CD4-positive, alpha-beta memory T cell (primary cell): ENCODE measurements at regions not wholly inside any gene's neighbourhood (a gene's known extent, or its start where the extent isn't known, plus 50 kb on each side); places are given as distances from the start of the nearest gene placed in this dataset.
"Not testable (repeated sequence)": the region's sequence is repeated elsewhere in the genome, so short reads cannot be mapped to it uniquely, and the experiment has no call there.

Source experiments
- CTCF ChIA-PET: fragments of 350-600 bp; sonication (Branson Sonifier 250); formaldehyde crosslinking; loops from one replicate; lab custom pipeline; 2021; ENCODE audit warnings: inconsistent platforms; ENCODE audit not compliant: partially characterized antibody; lab: Charles Lee
- POLR2A ChIA-PET: fragments of 350-600 bp; sonication (Branson Sonifier 250); formaldehyde crosslinking; loops from one replicate; lab custom pipeline; 2021; ENCODE audit not compliant: partially characterized antibody; lab: Charles Lee
- DNase-seq, 5 donors: peaks; one replicate each; pipeline versions ENCODE4 v3.0.0 to v3.0.0-alpha.2; 2020 to 2022; ENCODE audit warnings: mixed read lengths in 1 of 5
- H3K27ac ChIP-seq: one replicate; pipeline ENCODE4 v1.7.0; 2013; ENCODE audit warnings: low read depth, low read length
- H3K27me3 ChIP-seq: 2 replicates; pipeline ENCODE4 v1.7.0; 2013; ENCODE audit warnings: mild to moderate bottlenecking, low read length, moderate library complexity; ENCODE audit not compliant: insufficient read depth
- H3K36me3 ChIP-seq: 2 replicates; pipeline ENCODE4 v1.7.0; 2013; ENCODE audit warnings: mild to moderate bottlenecking, low read length, moderate library complexity; ENCODE audit not compliant: insufficient read depth
- H3K4me1 ChIP-seq: 2 replicates; pipeline ENCODE4 v1.7.0; 2013; ENCODE audit warnings: mild to moderate bottlenecking, low read length, moderate library complexity; ENCODE audit not compliant: insufficient read depth
- H3K4me3 ChIP-seq, 2 donors: one replicate each; pipeline ENCODE4 v1.7.0; 2013; ENCODE audit warnings: low read length in 2 of 2, mild to moderate bottlenecking in 1 of 2
- H3K9me3 ChIP-seq, 2 donors: one replicate each; pipeline ENCODE4 v1.7.0; 2013; ENCODE audit warnings: low read length in 2 of 2, control low read depth in 1 of 2; ENCODE audit not compliant: control insufficient read depth in 1 of 2
- H3K27ac Mint-ChIP-seq, 7 donors: one replicate each; pipeline ENCODE4 v1.8.0; 2020 to 2021; ENCODE audit warnings: mixed read lengths in 7 of 7, mild to moderate bottlenecking in 6 of 7, inconsistent platforms in 3 of 7, moderate library complexity in 3 of 7
- H3K27me3 Mint-ChIP-seq, 2 donors: one replicate each; pipeline ENCODE4 v1.8.0; 2020 to 2021; ENCODE audit warnings: mixed read lengths in 2 of 2
- H3K36me3 Mint-ChIP-seq, 2 donors: one replicate each; pipeline ENCODE4 v1.8.0; 2020 to 2021; ENCODE audit warnings: mixed read lengths in 2 of 2, inconsistent platforms in 1 of 2, mild to moderate bottlenecking in 1 of 2
- H3K4me1 Mint-ChIP-seq, 4 donors: one replicate each; pipeline ENCODE4 v1.8.0; 2020 to 2021; ENCODE audit warnings: mixed read lengths in 4 of 4, mild to moderate bottlenecking in 1 of 4
- H3K4me3 Mint-ChIP-seq, 8 donors: one replicate each; pipeline ENCODE4 v1.8.0; 2020 to 2021; ENCODE audit warnings: mixed read lengths in 8 of 8, mild to moderate bottlenecking in 7 of 8, moderate library complexity in 6 of 8, inconsistent platforms in 3 of 8
- H3K9me3 Mint-ChIP-seq, 8 donors: one replicate each; pipeline ENCODE4 v1.8.0; 2020 to 2021; ENCODE audit warnings: mixed read lengths in 8 of 8, mild to moderate bottlenecking in 5 of 8, inconsistent platforms in 3 of 8, moderate library complexity in 1 of 8
- intact Hi-C: fragments of 100-400 bp; cut with micrococcal nuclease; formaldehyde crosslinking; loops from one replicate; pipeline ENCODE4 v1.15.1; 2023

- peaks cover 11 to 30% (median 20%) of the 10 kb centered on the region in 4 donors for H3K4me1 Mint-ChIP-seq
- H3K9me3 Mint-ChIP-seq, H3K27me3 Mint-ChIP-seq, H3K9me3 ChIP-seq, H3K4me3 ChIP-seq, intact Hi-C loops, H3K27me3 ChIP-seq, H3K36me3 Mint-ChIP-seq, H3K4me1 ChIP-seq, H3K27ac ChIP-seq, CTCF ChIA-PET, H3K36me3 ChIP-seq, POLR2A ChIA-PET: not testable (repeated sequence)
- peak overlapping the region in 7 of 8 donors; percentile 13 to 75 (median 55) for H3K4me3 Mint-ChIP-seq
- peak overlapping the region in 5 of 7 donors; percentile 41 to 76 (median 64) for H3K27ac Mint-ChIP-seq
- peak in 4 of 5 donors; percentile 19 to 40 (median 33) for DNase-seq
Observed at GRCh38 chr21:13545525-13545924, 64.1 kb upstream of the POTED start.
